ENCODE measurements at regions not wholly inside any gene's neighbourhood (a gene's known extent, or its start where the extent isn't known, plus 50 kb on each side); places are given as distances from the start of the nearest gene placed in this dataset.

DNA sequence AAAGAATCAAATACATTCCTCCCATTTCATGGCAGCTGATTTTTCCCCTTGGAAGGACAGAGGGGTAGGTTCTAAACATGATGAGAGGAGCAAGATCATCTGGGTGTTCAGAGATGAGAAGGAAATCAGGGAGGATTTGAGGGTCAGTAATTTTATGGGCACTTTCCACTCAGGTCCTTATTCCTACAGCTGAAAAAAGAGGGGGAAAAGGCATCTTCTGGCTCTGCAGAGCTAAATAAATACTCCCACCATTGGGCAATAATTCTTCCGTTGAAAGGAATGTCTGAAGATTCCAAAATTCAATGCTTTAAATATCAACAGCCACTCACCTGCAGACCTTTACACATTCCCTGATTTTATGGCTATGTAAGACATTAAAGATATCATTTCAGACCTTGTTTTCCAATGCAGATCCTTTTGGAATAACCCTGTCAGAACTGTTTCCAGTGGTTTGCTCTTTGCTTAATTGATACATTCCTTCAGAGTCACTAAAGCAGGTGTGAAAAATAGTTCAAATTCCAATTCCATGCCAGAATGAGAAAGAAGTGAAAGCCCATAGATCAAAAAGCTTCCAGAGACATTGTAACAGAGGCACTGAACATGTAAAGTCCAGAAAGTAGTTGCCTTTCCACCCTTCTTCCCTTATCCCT is 233.3 kb upstream of the KRR1 start:
- 33% methylated on average over 1 of the region's 1 CpG for whole genome bisulfite sequencing (ENCODE audit: missing lambda C conversion rate)
- H3K9me3 ChIP-seq = no peaks in the 10 kb centered on the region

DNA sequence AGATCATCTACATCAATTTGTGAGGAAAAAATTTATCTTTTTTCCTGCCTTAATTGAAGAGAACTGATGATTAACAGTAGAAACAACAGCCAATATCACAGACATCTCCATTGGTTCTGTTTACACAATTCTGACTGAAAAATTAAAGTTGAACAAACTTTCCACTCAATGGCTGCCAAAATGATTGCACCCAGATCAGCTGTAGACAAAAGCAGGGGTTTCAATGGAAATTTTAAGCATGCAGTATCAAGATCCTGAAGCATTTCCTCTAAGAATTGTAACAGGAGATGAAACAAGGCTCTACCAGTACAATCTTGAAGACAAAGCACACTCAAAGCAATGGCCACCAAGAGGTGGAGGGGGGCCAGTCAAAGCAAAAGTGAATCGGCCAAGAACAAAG is 231.6 kb upstream of the KRR1 start:
- POLR2A ChIA-PET = no interaction called here
- CTCF ChIA-PET = no interaction called here
- WGBS (ENCODE audit: missing lambda C conversion rate) = 64% methylated on average over 1 of the region's 1 CpG
- H3K4me1 ChIP-seq = peaks cover 16% of the 10 kb centered on the region; the same call in 2 of the 3 replicates
- ATAC-seq = no peak
- no peak overlapping the region for H3K27ac ChIP-seq
- no peaks in the 10 kb centered on the region for H3K9me3 ChIP-seq
- no peak overlapping the region for H3K4me2 ChIP-seq
- FAIRE-seq = no peak
- H3K4me3 ChIP-seq = no peak overlapping the region
- no peak for DNase-seq (ENCODE audit: low read depth in 1 of 2, low spot score in 1 of 2)
- no peak for TF ChIP-seq RARB (CRISPR knock-in tag; IDR thresholded peaks at IDR 0.05)
- TF ChIP-seq EHMT2 (IDR thresholded peaks at IDR 0.05; ENCODE audit: low read depth) = no peak
- no peak for TF ChIP-seq HOXA7 (CRISPR knock-in tag; IDR thresholded peaks at IDR 0.05)
- TF ChIP-seq ZNF302 (CRISPR knock-in tag; IDR thresholded peaks at IDR 0.05) = no peak
- no peak for TF ChIP-seq RAD21 (conservative IDR thresholded peaks at IDR 0.05 in 1 of 2, IDR thresholded peaks at IDR 0.05 in 1 of 2)
- TF ChIP-seq, protein P1, sequence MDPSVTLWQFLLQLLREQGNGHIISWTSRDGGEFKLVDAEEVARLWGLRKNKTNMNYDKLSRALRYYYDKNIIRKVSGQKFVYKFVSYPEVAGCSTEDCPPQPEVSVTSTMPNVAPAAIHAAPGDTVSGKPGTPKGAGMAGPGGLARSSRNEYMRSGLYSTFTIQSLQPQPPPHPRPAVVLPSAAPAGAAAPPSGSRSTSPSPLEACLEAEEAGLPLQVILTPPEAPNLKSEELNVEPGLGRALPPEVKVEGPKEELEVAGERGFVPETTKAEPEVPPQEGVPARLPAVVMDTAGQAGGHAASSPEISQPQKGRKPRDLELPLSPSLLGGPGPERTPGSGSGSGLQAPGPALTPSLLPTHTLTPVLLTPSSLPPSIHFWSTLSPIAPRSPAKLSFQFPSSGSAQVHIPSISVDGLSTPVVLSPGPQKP (IDR thresholded peaks at IDR 0.05; ENCODE audit: low read depth, low read length) = no peak
- TF ChIP-seq, protein P2, sequence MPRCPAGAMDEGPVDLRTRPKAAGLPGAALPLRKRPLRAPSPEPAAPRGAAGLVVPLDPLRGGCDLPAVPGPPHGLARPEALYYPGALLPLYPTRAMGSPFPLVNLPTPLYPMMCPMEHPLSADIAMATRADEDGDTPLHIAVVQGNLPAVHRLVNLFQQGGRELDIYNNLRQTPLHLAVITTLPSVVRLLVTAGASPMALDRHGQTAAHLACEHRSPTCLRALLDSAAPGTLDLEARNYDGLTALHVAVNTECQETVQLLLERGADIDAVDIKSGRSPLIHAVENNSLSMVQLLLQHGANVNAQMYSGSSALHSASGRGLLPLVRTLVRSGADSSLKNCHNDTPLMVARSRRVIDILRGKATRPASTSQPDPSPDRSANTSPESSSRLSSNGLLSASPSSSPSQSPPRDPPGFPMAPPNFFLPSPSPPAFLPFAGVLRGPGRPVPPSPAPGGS (IDR thresholded peaks at IDR 0.05) = no peak
- TF ChIP-seq, protein P3, sequence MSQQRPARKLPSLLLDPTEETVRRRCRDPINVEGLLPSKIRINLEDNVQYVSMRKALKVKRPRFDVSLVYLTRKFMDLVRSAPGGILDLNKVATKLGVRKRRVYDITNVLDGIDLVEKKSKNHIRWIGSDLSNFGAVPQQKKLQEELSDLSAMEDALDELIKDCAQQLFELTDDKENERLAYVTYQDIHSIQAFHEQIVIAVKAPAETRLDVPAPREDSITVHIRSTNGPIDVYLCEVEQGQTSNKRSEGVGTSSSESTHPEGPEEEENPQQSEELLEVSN (IDR thresholded peaks at IDR 0.05; ENCODE audit: borderline replicate concordance, low read depth) = no peak
- TF ChIP-seq, protein P4, sequence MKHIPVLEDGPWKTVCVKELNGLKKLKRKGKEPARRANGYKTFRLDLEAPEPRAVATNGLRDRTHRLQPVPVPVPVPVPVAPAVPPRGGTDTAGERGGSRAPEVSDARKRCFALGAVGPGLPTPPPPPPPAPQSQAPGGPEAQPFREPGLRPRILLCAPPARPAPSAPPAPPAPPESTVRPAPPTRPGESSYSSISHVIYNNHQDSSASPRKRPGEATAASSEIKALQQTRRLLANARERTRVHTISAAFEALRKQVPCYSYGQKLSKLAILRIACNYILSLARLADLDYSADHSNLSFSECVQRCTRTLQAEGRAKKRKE (CRISPR knock-in tag; IDR thresholded peaks at IDR 0.05; ENCODE audit: low read depth) = no peak
- TF ChIP-seq FOSB (CRISPR knock-in tag; IDR thresholded peaks at IDR 0.05) = no peak
- no peak for TF ChIP-seq RNF2 (IDR thresholded peaks at IDR 0.05; ENCODE audit: borderline replicate concordance, low read depth)
- no peak for TF ChIP-seq ZSCAN20 (CRISPR knock-in tag; IDR thresholded peaks at IDR 0.05)
- TF ChIP-seq KDM5A (IDR thresholded peaks at IDR 0.05) = no peak
- no peak for TF ChIP-seq JUN (IDR thresholded peaks at IDR 0.05)
- TF ChIP-seq CBX8 (IDR thresholded peaks at IDR 0.05) = no peak
- TF ChIP-seq RFX5 (IDR thresholded peaks at IDR 0.05) = no peak

More for the DNA sequence above, 233.3 kb upstream of the KRR1 start:
- FAIRE-seq = no peak
- 0 out of 3 replicates have a peak overlapping the region, but pooled peaks have one; percentile 3 for H3K4me2 ChIP-seq
- ChIA-PET POLR2A (no interaction called here), CTCF (interaction anchor here (0.9 to 1.4 kb wide), 4 partner anchors 12 to 167 kb away, joined by 3 to 4 read pairs (median 3); no protein-coding TSS in a partner anchor)
- H3K27ac ChIP-seq = peak overlapping the region in 1 of 2 experiments; percentile 72; a peak in 3 of 6 replicates
- no peak for DNase-seq (ENCODE audit: low read depth in 1 of 2, low spot score in 1 of 2)
- ATAC-seq = no peak; a peak in 1 of 6 replicates
- TF ChIP-seq ZFP36 (IDR thresholded peaks at IDR 0.05; ENCODE audit: borderline replicate concordance, partially characterized antibody) = no peak
- no peak for TF ChIP-seq KDM5A (IDR thresholded peaks at IDR 0.05)
- TF ChIP-seq, protein P5, sequence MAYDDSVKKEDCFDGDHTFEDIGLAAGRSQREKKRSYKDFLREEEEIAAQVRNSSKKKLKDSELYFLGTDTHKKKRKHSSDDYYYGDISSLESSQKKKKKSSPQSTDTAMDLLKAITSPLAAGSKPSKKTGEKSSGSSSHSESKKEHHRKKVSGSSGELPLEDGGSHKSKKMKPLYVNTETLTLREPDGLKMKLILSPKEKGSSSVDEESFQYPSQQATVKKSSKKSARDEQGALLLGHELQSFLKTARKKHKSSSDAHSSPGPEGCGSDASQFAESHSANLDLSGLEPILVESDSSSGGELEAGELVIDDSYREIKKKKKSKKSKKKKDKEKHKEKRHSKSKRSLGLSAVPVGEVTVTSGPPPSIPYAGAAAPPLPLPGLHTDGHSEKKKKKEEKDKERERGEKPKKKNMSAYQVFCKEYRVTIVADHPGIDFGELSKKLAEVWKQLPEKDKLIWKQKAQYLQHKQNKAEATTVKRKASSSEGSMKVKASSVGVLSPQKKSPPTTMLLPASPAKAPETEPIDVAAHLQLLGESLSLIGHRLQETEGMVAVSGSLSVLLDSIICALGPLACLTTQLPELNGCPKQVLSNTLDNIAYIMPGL (CRISPR knock-in tag; IDR thresholded peaks at IDR 0.05; ENCODE audit: borderline replicate concordance) = no peak
- TF ChIP-seq KDM1A (IDR thresholded peaks at IDR 0.05; ENCODE audit: low read depth) = no peak
- no peak for TF ChIP-seq FOSL2 (IDR thresholded peaks at IDR 0.05)
- no peak for TF ChIP-seq FOSL2 (CRISPR knock-in tag; IDR thresholded peaks at IDR 0.05)
- TF ChIP-seq POLR2A (IDR thresholded peaks at IDR 0.05; ENCODE audit: low read length) = no peak
- no peak for TF ChIP-seq NR3C1 (IDR thresholded peaks at IDR 0.05)
- TF ChIP-seq TFCP2L1 (CRISPR knock-in tag; IDR thresholded peaks at IDR 0.05) = no peak
- TF ChIP-seq FOSB (CRISPR knock-in tag; IDR thresholded peaks at IDR 0.05) = no peak
- no peak for TF ChIP-seq CHD2 (IDR thresholded peaks at IDR 0.05; ENCODE audit: low read length, partially characterized antibody)
- TF ChIP-seq PHF8 (IDR thresholded peaks at IDR 0.05; ENCODE audit: borderline replicate concordance, low read depth) = no peak
- TF ChIP-seq, protein P6, sequence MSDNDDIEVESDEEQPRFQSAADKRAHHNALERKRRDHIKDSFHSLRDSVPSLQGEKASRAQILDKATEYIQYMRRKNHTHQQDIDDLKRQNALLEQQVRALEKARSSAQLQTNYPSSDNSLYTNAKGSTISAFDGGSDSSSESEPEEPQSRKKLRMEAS (IDR thresholded peaks at IDR 0.05) = no peak
- no peak for TF ChIP-seq JUN (IDR thresholded peaks at IDR 0.05)
- TF ChIP-seq, protein P7, sequence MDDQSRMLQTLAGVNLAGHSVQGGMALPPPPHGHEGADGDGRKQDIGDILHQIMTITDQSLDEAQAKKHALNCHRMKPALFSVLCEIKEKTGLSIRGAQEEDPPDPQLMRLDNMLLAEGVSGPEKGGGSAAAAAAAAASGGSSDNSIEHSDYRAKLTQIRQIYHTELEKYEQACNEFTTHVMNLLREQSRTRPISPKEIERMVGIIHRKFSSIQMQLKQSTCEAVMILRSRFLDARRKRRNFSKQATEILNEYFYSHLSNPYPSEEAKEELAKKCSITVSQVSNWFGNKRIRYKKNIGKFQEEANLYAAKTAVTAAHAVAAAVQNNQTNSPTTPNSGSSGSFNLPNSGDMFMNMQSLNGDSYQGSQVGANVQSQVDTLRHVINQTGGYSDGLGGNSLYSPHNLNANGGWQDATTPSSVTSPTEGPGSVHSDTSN (IDR thresholded peaks at IDR 0.05) = no peak
- TF ChIP-seq POLR2AphosphoS2 (conservative IDR thresholded peaks at IDR 0.05; ENCODE audit: low read length) = no peak
- TF ChIP-seq HEYL (CRISPR knock-in tag; IDR thresholded peaks at IDR 0.05) = no peak
- no peak for TF ChIP-seq SMC3 (IDR thresholded peaks at IDR 0.05)
- peaks cover 13% of the 10 kb centered on the region; the same call in 2 of the 3 replicates for H3K4me1 ChIP-seq
- no peak overlapping the region for H3K4me3 ChIP-seq
